HEK293T (cell line): ENCODE measurements at regions not wholly inside any gene's neighbourhood (a gene's known extent, or its start where the extent isn't known, plus 50 kb on each side); places are given as distances from the start of the nearest gene placed in this dataset.

Experiments
- CTCF ChIA-PET: fragments of 350-600 bp; formaldehyde crosslinking; extraction: SDS; loops from one replicate; lab custom pipeline; 2021; ENCODE audit warnings: antibody characterized with exemption, inconsistent platforms; lab: Yijun Ruan, JAX
- POLR2A ChIA-PET: fragments of 350-600 bp; formaldehyde crosslinking; extraction: SDS; loops from one replicate; lab custom pipeline; 2020; ENCODE audit warnings: antibody characterized with exemption, inconsistent platforms; lab: Yijun Ruan, JAX
- DNase-seq: peaks from one replicate; pipeline ENCODE4 v3.0.0; 2012; ENCODE audit warnings: mixed read lengths; ENCODE audit errors: extremely low spot score
- ARNT ChIP-seq: fragments of 450-650 bp; IDR thresholded peaks from 2 replicates; pipeline ENCODE4 v1.6.1; 2017; ENCODE audit warnings: mild to moderate bottlenecking
- BHLHE40 ChIP-seq: fragments of 450-650 bp; IDR thresholded peaks from 2 replicates; pipeline ENCODE4 v1.6.1; 2016; ENCODE audit warnings: mild to moderate bottlenecking, moderate library complexity, borderline replicate concordance
- CTBP1 ChIP-seq: fragments of 450-650 bp; IDR thresholded peaks from 2 replicates; pipeline ENCODE4 v1.6.1; 2016; ENCODE audit warnings: borderline replicate concordance
- ELF4 ChIP-seq: fragments of 450-650 bp; IDR thresholded peaks from 2 replicates; pipeline ENCODE4 v1.6.1; 2017; ENCODE audit warnings: antibody characterized with exemption
- FOXA1 ChIP-seq: fragments of 450-650 bp; IDR thresholded peaks from 2 replicates; pipeline ENCODE4 v1.6.1; 2016; ENCODE audit warnings: mild to moderate bottlenecking
- FOXK2 ChIP-seq: fragments of 450-650 bp; IDR thresholded peaks from 2 replicates; pipeline ENCODE4 v1.6.1; 2016; ENCODE audit warnings: mild to moderate bottlenecking
- FOXM1 ChIP-seq: fragments of 450-650 bp; IDR thresholded peaks from 2 replicates; pipeline ENCODE4 v1.6.1; 2017; ENCODE audit warnings: mild to moderate bottlenecking, borderline replicate concordance
- HDGF ChIP-seq: fragments of 450-650 bp; IDR thresholded peaks from 2 replicates; pipeline ENCODE4 v1.6.1; 2017; ENCODE audit warnings: antibody characterized with exemption, borderline replicate concordance
- L3MBTL2 ChIP-seq: fragments of 450-650 bp; conservative IDR thresholded peaks from 2 replicates; pipeline ENCODE4 v1.6.1; 2016; ENCODE audit warnings: mild to moderate bottlenecking
- LEF1 ChIP-seq: fragments of 450-650 bp; IDR thresholded peaks from 2 replicates; pipeline ENCODE4 v1.6.1; 2017; ENCODE audit warnings: mild to moderate bottlenecking, borderline replicate concordance
- NFRKB ChIP-seq: fragments of 450-650 bp; IDR thresholded peaks from 2 replicates; pipeline ENCODE4 v1.6.1; 2016; ENCODE audit warnings: mild to moderate bottlenecking, moderate library complexity
- PKNOX1 ChIP-seq: fragments of 450-650 bp; IDR thresholded peaks from 2 replicates; pipeline ENCODE4 v1.6.1; 2016
- SP1 ChIP-seq: fragments of 450-650 bp; IDR thresholded peaks from 2 replicates; pipeline ENCODE4 v1.6.1; 2017
- SUZ12 ChIP-seq: fragments of 450-650 bp; IDR thresholded peaks from 2 replicates; pipeline ENCODE4 v1.6.1; 2016; ENCODE audit warnings: mild to moderate bottlenecking
- TARDBP ChIP-seq: fragments of 450-650 bp; IDR thresholded peaks from 2 replicates; pipeline ENCODE4 v1.6.1; 2016
- ZNF384 ChIP-seq: fragments of 450-650 bp; IDR thresholded peaks from 2 replicates; pipeline ENCODE4 v1.6.1; 2016

GRCh38 chr6:74931558-74931957 lies 274.3 kb downstream of the COL12A1 start:
- ChIA-PET POLR2A (no interaction called here), CTCF (no interaction called here)
- TF ChIP-seq ZNF384 (no peak), SUZ12 (no peak), BHLHE40 (no peak), L3MBTL2 (no peak), ARNT (no peak)
- DNase-seq = no peak

- no peak for TF ChIP-seq FOXM1
- TF ChIP-seq CTBP1 = no peak
- TF ChIP-seq ELF4 = no peak
- TF ChIP-seq NFRKB = no peak
- TF ChIP-seq LEF1 = no peak
- TF ChIP-seq HDGF = no peak
- TF ChIP-seq FOXA1 = no peak
- no peak for TF ChIP-seq FOXK2
- TF ChIP-seq BHLHE40 = no peak
- TF ChIP-seq ARNT = no peak
- TF ChIP-seq SP1 = no peak
- no peak for TF ChIP-seq PKNOX1
- no peak for TF ChIP-seq SUZ12
- no peak for TF ChIP-seq L3MBTL2
- TF ChIP-seq TARDBP = no peak
- no peak for TF ChIP-seq ZNF384
- POLR2A ChIA-PET = no interaction called here
- CTCF ChIA-PET = no interaction called here
- no peak for DNase-seq
Measured at GRCh38 chr6:74928203-74928602, 277.6 kb downstream of the COL12A1 start.

- CTCF ChIA-PET = no interaction called here
- DNase-seq = no peak
- TF ChIP-seq FOXK2 (no peak), NFRKB (no peak), L3MBTL2 (no peak)
- POLR2A ChIA-PET = no interaction called here
Measured at GRCh38 chr6:74927299-74927698, 278.6 kb downstream of the COL12A1 start.

- ChIA-PET CTCF (no interaction called here), POLR2A (no interaction called here)
- TF ChIP-seq SUZ12 (no peak), ELF4 (no peak), PKNOX1 (no peak), ZNF384 (no peak), FOXA1 (no peak), NFRKB (no peak), LEF1 (no peak), BHLHE40 (no peak), FOXK2 (no peak), SP1 (no peak), TARDBP (no peak), ARNT (no peak), L3MBTL2 (no peak), HDGF (no peak)
- no peak for DNase-seq
Measured at GRCh38 chr6:74925683-74926082, 280.2 kb downstream of the COL12A1 start.

GRCh38 chr6:74914888-74915287 lies 291.0 kb downstream of the COL12A1 start:
- no peak for TF ChIP-seq ARNT
- no peak for TF ChIP-seq FOXM1
- TF ChIP-seq CTBP1 = no peak
- TF ChIP-seq ZNF384 = no peak
- no peak for TF ChIP-seq SP1
- no peak for TF ChIP-seq LEF1
- no peak for TF ChIP-seq PKNOX1
- TF ChIP-seq FOXK2 = no peak
- TF ChIP-seq ELF4 = no peak
- ChIA-PET POLR2A (no interaction called here), CTCF (no interaction called here)
- DNase-seq = no peak

- ChIA-PET CTCF (no interaction called here), POLR2A (no interaction called here)
Measured at GRCh38 chr6:74912234-74912633, 293.6 kb downstream of the COL12A1 start.

More at GRCh38 chr6:74912234-74912633, 293.6 kb downstream of the COL12A1 start:
- no peak for TF ChIP-seq NFRKB
- TF ChIP-seq LEF1 = no peak
- TF ChIP-seq CTBP1 = no peak
- no peak for TF ChIP-seq PKNOX1
- no peak for TF ChIP-seq ELF4
- TF ChIP-seq FOXM1 = no peak
- TF ChIP-seq L3MBTL2 = no peak
- no peak for DNase-seq
